Rectal smooth muscle tissue (tissue), 1 donor: ENCODE measurements at regions not wholly inside any gene's neighbourhood (a gene's known extent, or its start where the extent isn't known, plus 50 kb on each side); places are given as distances from the start of the nearest gene placed in this dataset.
"Not testable (repeated sequence)": the region's sequence is repeated elsewhere in the genome, so short reads cannot be mapped to it uniquely, and the experiment has no call there.

Experiments
- H3K27ac ChIP-seq: one replicate; pipeline ENCODE4 v1.7.0; 2013; ENCODE audit warnings: low read depth, low read length, inconsistent platforms
- H3K27me3 ChIP-seq: one replicate; pipeline ENCODE4 v1.7.0; 2013; ENCODE audit warnings: low read length; ENCODE audit not compliant: control insufficient read depth, insufficient read depth
- H3K36me3 ChIP-seq: one replicate; pipeline ENCODE4 v1.7.0; 2013; ENCODE audit warnings: low read length; ENCODE audit not compliant: control insufficient read depth, insufficient read depth
- H3K4me1 ChIP-seq: one replicate; pipeline ENCODE4 v1.7.0; 2013; ENCODE audit warnings: low read length; ENCODE audit not compliant: control insufficient read depth, insufficient read depth
- H3K4me3 ChIP-seq: one replicate; pipeline ENCODE4 v1.7.0; 2013; ENCODE audit warnings: low read length
- H3K9ac ChIP-seq: one replicate; pipeline ENCODE4 v1.7.0; 2013; ENCODE audit warnings: low read length

DNA sequence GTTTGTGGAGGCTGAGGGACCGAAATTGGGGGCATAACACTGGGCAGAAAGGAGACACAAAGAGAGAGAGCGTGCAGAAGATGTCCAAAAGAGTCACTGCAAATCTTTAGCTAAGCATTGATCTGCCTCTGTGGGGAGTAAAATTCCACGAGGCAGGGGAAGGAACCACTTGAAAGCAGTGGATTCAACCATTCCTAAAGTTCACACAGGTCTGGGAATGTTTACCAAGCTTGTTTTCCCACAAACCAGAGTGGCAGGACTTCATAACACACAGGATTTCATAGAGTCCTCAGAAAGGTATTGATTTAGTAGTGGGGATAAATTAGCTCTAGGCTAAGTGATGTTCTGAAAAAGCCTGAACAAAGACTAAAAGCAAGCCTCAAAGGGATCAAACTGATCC, 66.1 kb upstream of the RPL38 start:
- no peak overlapping the region for H3K4me3 ChIP-seq
- H3K27me3 ChIP-seq = no peaks in the 10 kb centered on the region
- H3K9ac ChIP-seq = no peak overlapping the region
- H3K27ac ChIP-seq = no peak overlapping the region
- H3K4me1 ChIP-seq = no peaks in the 10 kb centered on the region
- no peaks in the 10 kb centered on the region for H3K36me3 ChIP-seq

DNA sequence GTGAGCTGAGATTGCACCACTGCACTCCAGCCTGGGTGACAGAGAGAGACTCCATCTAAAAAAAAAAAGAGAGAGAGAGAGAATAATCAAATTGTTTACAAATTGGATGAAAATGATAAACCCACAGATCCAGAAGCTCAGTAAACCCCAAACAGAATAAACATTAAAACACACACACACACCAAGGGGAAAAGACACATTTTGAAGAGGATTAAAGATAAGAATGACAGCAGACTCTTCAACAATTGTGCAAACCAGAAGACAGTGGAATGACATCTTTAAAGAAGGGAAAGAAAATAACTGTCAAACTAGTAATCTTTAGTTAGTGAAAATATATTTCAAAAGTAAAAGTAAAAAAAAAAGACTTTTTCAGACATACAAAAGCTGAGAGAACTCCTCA, 64.4 kb upstream of the RPL38 start:
- Histone ChIP-seq H3K9ac (no peak overlapping the region), H3K36me3 (no peaks in the 10 kb centered on the region)

DNA sequence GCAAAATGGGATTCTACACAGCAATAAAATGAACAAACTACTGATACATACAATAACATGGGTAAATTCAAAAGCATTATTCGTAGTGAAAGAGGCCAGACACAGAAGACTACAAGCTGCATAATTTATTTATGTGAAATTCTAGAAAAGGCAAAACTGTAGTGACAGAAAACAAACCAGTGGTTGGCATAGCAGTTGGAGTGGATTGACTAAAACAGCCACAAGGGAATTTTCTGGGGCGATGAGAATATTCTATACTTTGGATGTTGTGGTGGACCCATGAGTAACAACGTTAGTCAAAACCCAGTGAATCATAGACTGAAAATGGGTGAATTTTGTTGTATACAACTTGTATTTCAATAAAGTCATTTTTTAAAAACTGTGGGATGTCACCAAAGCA, 63.2 kb upstream of the RPL38 start:
- Histone ChIP-seq H3K27me3 (no peaks in the 10 kb centered on the region), H3K4me1 (no peaks in the 10 kb centered on the region), H3K36me3 (no peaks in the 10 kb centered on the region), H3K4me3 (no peak overlapping the region), H3K27ac (no peak overlapping the region), H3K9ac (no peak overlapping the region)

More for the DNA sequence above, 64.4 kb upstream of the RPL38 start:
- H3K4me3 ChIP-seq = no peak overlapping the region
- no peaks in the 10 kb centered on the region for H3K4me1 ChIP-seq
- H3K27ac ChIP-seq = no peak overlapping the region
- H3K27me3 ChIP-seq = no peaks in the 10 kb centered on the region

DNA sequence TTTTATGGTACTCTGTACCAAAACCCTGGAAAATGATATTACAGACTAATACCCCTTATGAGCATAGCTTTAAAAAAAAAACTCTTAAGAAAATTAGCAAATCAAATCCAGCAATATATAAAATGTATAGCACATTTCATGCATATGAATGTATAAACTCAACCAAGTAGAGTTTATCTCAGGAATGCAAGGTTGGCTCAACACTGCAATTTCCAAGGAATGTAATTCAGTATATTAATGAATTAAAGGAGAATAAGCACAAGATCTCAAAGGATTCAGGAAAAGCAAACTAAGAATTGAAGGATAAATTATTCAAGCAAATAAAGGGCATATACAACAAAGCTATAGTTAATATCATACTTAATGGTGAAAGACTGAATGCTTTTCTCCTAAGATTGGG, 61.9 kb upstream of the RPL38 start:
- no peak overlapping the region for H3K27ac ChIP-seq
- no peaks in the 10 kb centered on the region for H3K4me1 ChIP-seq
- H3K4me3 ChIP-seq = no peak overlapping the region
- H3K36me3 ChIP-seq = no peaks in the 10 kb centered on the region
- no peak overlapping the region for H3K9ac ChIP-seq
- H3K27me3 ChIP-seq = peaks cover 2% of the 10 kb centered on the region

DNA sequence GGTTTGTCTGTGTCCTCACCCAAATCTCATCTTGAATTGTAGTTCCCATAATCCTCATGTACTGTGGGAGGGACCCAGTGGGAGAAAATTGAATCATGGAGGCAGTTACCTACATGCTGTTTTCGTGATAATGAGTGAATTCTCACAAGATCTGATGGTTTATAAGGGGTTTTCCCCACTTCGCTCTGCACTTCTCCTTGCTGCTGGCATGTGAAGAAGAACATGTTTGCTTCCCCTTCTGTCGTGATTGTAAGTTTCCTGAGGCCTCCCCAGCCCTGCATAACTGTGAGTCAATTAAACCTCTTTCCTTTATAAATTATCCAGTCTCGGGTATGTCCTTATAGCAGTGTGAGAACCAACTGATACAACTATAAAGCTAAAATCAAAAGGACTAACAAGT, 60.2 kb upstream of the RPL38 start:
- not testable (repeated sequence) for H3K36me3 ChIP-seq, H3K4me1 ChIP-seq, H3K9ac ChIP-seq, H3K4me3 ChIP-seq, H3K27me3 ChIP-seq, H3K27ac ChIP-seq

DNA sequence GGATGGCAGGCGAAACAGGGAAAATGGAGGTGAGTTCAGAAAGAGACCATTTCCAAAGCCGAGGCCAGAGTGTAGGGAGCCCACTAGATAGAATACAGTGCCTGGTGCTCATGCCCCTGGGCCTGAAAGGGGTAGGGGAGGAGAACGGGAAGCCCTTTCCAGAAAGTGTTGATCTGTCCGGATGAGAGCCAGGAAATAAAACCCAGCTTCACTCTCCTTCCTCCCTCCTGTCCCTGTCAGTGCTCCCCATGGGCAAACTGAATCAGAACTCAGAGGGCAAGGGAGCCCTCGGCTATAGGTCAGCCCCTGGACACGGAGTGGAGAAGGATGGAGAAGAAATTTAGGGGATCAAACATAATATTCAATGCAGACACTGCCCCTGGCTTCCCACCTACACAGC, 57.7 kb upstream of the RPL38 start:
- Histone ChIP-seq H3K4me3 (no peak overlapping the region), H3K27ac (no peak overlapping the region), H3K9ac (no peak overlapping the region), H3K4me1 (no peaks in the 10 kb centered on the region), H3K36me3 (no peaks in the 10 kb centered on the region), H3K27me3 (peaks cover 5% of the 10 kb centered on the region)

DNA sequence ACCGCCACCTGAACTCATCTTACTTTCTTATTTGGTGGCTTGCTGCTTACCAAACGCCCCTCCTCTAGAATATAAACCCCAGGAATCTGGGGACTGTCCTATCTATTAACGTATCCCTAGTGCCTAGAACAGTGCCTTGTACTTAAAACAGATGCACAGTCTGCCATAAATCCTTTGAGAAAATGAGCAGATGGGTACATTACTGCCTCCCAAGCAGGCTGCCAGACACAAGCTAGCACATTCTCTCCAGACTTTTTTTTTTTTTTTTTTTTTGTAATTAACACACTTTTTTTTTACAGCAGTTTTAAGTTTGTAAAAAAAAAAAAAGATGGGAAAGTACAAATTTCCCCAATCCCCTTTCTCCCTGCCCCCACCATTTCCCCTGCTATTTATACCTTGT, 57.3 kb upstream of the RPL38 start:
- Histone ChIP-seq H3K4me1 (no peaks in the 10 kb centered on the region), H3K4me3 (no peak overlapping the region)

DNA sequence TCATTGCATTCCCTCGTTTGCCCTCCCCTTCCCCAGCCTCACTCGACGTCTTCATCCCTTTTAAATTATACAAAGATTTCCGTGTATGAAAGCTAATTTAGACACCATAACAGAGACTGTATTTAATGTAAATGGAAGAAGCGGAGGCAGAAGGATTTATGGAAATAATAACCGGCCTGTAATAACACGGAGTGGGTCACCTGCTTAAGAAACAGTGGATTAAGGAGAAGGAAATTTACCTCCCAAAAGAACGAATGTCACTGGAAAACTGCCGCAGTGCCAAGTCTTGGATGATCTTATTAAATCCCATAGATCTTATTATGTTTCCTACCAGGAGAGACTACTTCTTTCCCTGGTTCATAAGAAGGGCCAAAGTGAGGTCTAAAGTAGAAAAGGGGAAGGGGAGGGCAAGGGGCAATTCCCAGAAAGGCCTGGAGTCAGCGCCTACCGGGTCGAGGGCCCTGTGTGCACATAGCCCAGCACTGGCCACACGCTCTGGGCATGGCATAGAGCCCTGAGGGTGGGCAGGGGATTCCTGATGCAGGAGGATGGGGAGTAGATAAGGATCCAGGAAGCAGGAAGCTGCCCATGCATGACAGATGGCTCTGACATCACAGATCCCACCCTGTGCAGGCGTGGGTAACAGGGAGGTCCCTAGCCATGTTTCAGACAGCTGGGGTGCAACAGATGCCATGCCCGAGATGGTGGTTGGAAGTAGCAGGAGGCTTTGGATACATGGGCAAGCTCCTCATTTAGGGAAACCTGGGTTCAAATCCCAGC, 56.2 kb upstream of the RPL38 start:
- Histone ChIP-seq H3K9ac (no peak overlapping the region), H3K36me3 (no peaks in the 10 kb centered on the region), H3K4me3 (no peak overlapping the region), H3K27ac (no peak overlapping the region), H3K4me1 (no peaks in the 10 kb centered on the region), H3K27me3 (peaks cover 5% of the 10 kb centered on the region)

More for the DNA sequence above, 57.3 kb upstream of the RPL38 start:
- no peak overlapping the region for H3K9ac ChIP-seq
- H3K36me3 ChIP-seq = no peaks in the 10 kb centered on the region
- H3K27me3 ChIP-seq = peaks cover 5% of the 10 kb centered on the region
- H3K27ac ChIP-seq = no peak overlapping the region

DNA sequence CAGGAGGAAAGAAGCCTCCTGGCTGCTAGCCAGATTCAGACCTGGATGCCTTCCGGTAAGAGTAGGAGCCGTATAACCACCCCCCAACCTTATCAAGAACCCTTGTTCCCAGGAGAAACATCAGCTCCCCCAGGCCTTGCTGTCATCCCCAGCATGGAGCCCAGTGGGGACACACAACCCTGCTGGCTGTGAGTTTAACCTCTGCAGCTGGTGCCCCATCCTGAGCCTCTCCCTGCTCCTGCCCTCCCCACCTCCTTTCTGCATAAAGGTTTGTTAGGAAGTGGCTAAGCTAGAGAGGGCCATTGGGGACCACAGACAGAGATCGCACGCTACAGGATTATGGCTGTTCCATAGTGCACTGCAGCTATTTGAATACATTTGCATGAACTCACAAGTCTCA, 55.5 kb upstream of the RPL38 start:
- H3K36me3 ChIP-seq = no peaks in the 10 kb centered on the region
- H3K4me3 ChIP-seq = no peak overlapping the region
- H3K4me1 ChIP-seq = peaks cover 2% of the 10 kb centered on the region
- H3K27me3 ChIP-seq = peaks cover 5% of the 10 kb centered on the region
- H3K27ac ChIP-seq = no peak overlapping the region
- H3K9ac ChIP-seq = no peak overlapping the region

DNA sequence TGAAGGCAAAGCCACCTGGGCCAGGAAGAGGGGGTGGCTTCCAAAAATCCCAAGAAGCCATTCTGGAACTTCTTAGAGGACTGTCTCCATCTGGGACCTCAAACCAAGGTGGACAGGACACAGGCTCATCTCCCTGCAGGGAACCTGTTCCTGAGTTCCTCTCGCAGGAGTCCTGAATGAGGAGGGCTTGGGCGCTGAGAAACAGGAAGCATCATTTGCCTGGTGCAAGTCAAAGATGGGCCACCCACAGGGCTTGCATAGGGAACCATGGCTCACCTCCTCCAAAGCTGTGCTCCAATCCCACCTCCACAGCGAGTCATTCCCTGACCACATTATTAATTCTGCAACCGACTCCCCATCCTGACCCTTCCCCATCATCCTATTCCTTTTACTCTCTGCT, 55.0 kb upstream of the RPL38 start:
- H3K4me3 ChIP-seq = no peak overlapping the region
- peaks cover 5% of the 10 kb centered on the region for H3K27me3 ChIP-seq
- H3K27ac ChIP-seq = no peak overlapping the region
- H3K9ac ChIP-seq = no peak overlapping the region
- peaks cover 3% of the 10 kb centered on the region for H3K4me1 ChIP-seq
- no peaks in the 10 kb centered on the region for H3K36me3 ChIP-seq

DNA sequence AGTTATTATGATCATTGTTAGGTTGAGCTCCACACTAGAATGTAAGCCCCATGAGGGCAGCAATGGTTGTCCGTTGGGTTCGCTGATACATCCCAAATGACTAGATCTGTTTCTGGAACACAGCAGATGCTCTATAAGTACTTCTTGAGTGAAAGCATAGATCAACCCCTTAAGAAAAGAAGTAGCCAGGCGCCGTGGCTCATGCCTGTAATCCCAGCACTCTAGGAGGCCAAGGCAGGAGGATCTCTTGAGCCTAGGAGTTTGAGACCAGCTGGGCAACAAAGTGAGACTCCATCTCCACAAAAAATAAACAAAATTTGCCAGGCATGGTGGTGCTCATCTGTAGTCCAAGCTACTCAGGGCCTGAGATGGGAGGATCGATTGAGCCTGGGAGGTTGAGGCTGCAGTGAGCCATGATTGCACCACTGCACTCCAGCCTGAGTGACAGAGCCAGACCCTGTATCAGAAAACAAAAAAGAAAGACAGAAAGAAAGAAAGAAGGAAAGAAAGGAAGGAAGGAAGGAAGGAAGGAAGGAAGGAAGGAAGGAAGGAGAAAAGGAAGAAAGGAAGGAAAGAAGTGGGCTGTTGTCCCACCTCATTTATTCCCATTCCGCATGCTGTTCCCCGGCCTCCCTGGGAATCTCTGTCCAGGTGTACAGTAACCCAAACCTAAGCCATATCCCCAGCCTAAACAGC, 54.4 kb upstream of the RPL38 start:
- H3K4me1 ChIP-seq = peaks cover 3% of the 10 kb centered on the region
- H3K9ac ChIP-seq = no peak overlapping the region
- H3K27ac ChIP-seq = no peak overlapping the region
- no peak overlapping the region for H3K4me3 ChIP-seq
- H3K36me3 ChIP-seq = no peaks in the 10 kb centered on the region
- peaks cover 5% of the 10 kb centered on the region for H3K27me3 ChIP-seq

DNA sequence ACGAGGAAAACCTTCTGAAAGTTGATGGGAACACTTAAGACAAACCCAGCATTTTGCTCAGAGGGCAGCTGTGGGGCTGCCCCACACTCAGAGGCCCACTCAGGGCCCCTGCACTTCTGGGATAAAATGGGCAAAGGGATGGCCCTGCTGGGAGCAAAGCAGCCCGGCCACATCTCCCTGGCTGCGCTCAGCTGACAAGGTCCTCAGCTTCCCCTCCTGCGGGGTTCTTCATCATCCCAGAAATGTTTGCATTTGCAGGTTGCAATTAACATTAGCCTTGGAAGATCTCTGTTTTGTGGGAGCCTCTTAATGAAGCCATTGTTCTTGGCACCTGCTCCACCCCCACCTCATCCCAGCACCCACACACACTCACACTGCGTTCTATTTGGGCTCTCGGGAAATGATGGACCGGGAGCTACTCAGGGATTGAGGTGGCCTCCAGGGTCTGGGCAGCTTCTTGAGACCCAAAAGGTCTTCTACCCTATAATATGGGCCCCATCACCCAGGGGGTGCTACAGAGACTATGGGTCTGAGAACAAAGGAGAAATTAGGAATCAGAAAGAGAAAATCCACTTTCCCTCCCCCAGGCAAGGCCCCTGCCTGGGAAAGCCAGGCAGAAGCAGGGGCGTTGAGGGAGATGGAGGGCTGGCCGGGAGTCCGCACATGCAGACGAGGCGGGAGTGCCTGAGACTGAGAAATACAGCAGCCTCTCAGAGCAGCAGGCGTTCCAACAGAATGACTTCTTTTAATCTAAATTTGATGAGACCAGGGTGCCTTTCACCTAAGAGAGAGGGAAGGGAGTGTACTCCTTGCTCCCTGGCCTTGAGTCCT, 53.7 kb upstream of the RPL38 start:
- Histone ChIP-seq H3K9ac (no peak overlapping the region), H3K4me3 (no peak overlapping the region), H3K27ac (no peak overlapping the region), H3K27me3 (peaks cover 5% of the 10 kb centered on the region), H3K36me3 (no peaks in the 10 kb centered on the region), H3K4me1 (peaks cover 3% of the 10 kb centered on the region)
